Motor neuron (in vitro differentiated cells): ENCODE measurements at regions not wholly inside any gene's neighbourhood (a gene's known extent, or its start where the extent isn't known, plus 50 kb on each side); places are given as distances from the start of the nearest gene placed in this dataset.

ENCODE experiments used
- ATAC-seq, 8 experiments: fragments of 200-7000 bp; cut with Tn5 transposase; replicated peaks in 6 of 8; 2 replicates each; pipeline ENCODE4 v1.8.0; 2021; ENCODE audit warnings: mild to moderate bottlenecking in 8 of 8, moderate library complexity in 8 of 8
- H3K27ac ChIP-seq, 2 donors: fragments of 250-450 bp; sonication (Bioruptor Pico); 2 replicates each; pipeline ENCODE4 v1.9.0; 2021; ENCODE audit warnings: antibody characterized with exemption in 2 of 2, mild to moderate bottlenecking in 2 of 2, moderate library complexity in 1 of 2
- H3K4me1 ChIP-seq, 2 donors: fragments of 250-450 bp; sonication (Bioruptor Pico); replicated peaks in 1 of 2; 2 replicates each; pipeline ENCODE4 v1.6.1; 2021; ENCODE audit warnings: antibody characterized with exemption in 2 of 2, mild to moderate bottlenecking in 2 of 2, moderate library complexity in 1 of 2
- H3K4me3 ChIP-seq, 5 donors: fragments of 250-450 bp; sonication (Bioruptor Pico); 2 replicates each; pipeline ENCODE4 v1.9.0; 2021; ENCODE audit warnings: antibody characterized with exemption in 5 of 5, mild to moderate bottlenecking in 5 of 5, moderate library complexity in 4 of 5
- WGBS, 10 experiments: fragments of 450-650 bp; shearing (Covaris generic); methylation state at CpG; one replicate each; pipeline ENCODE4 v1.0.0; 2022; 5-methylcytosine and 5-hydroxymethylcytosine counted together
- in situ Hi-C, 9 experiments: fragments of 400-800 bp; cut with MboI; loops; one replicate each; pipeline ENCODE4 v1.15.0; 2021; ENCODE audit warnings: low sequenced_read_pairs in 9 of 9, low pct_unique_long_range_greater_than_20kb in 2 of 9; ENCODE audit not compliant: unreplicated experiment in 9 of 9

GRCh38 chr2:106700616-106701015 lies 185.4 kb downstream of the ST6GAL2 start:
- ATAC-seq: peak in 3 of 8 experiments; percentile 24 to 53 (median 51)
- no peaks in the 10 kb centered on the region for H3K4me1 ChIP-seq
- in situ Hi-C loops: no loop called here
- no peak overlapping the region for H3K27ac ChIP-seq
- H3K4me3 ChIP-seq: no peak overlapping the region

- no peaks in the 10 kb centered on the region for H3K4me1 ChIP-seq
- H3K4me3 ChIP-seq: no peak overlapping the region
- ATAC-seq: no peak
- H3K27ac ChIP-seq: no peak overlapping the region
- in situ Hi-C loops: no loop called here
- 10 to 100% (median 38%) methylated on average over 1 to 3 of the region's 3 CpGs for WGBS, 10 experiments
Measured at GRCh38 chr2:106701203-106702022, 184.6 kb downstream of the ST6GAL2 start.

GRCh38 chr2:106703161-106703560 lies 182.8 kb downstream of the ST6GAL2 start:
- no peak for ATAC-seq
- in situ Hi-C loops: no loop called here
- Histone ChIP-seq H3K4me1 (peaks cover 0 to 1% of the 10 kb centered on the region in 2 donors), H3K4me3 (no peak overlapping the region), H3K27ac (no peak overlapping the region)
- 28 to 89% (median 56%) methylated on average over 1 to 6 of the region's 6 CpGs for WGBS, 10 experiments

- H3K4me1 ChIP-seq: peaks cover 4 to 9% of the 10 kb centered on the region in 2 donors
- in situ Hi-C loops: no loop called here
- ATAC-seq: no peak
- no peak overlapping the region for H3K4me3 ChIP-seq
- H3K27ac ChIP-seq: no peak overlapping the region
Measured at GRCh38 chr2:106704798-106705197, 181.2 kb downstream of the ST6GAL2 start.

- in situ Hi-C loops: no loop called here
- Histone ChIP-seq H3K27ac (no peak overlapping the region), H3K4me1 (peaks cover 4 to 9% of the 10 kb centered on the region in 2 donors), H3K4me3 (no peak overlapping the region)
- WGBS, 10 experiments: 8 to 100% (median 75%) methylated on average over 1 of the region's 1 CpG; no CpG with 5 or more reads in 5 of the 10 experiments
- no peak for ATAC-seq
Measured at GRCh38 chr2:106705877-106706276, 180.1 kb downstream of the ST6GAL2 start.

- Histone ChIP-seq H3K4me3 (no peak overlapping the region), H3K27ac (no peak overlapping the region), H3K4me1 (peaks cover 4 to 9% of the 10 kb centered on the region in 2 donors)
- in situ Hi-C loops: no loop called here
- peak in 3 of 8 experiments; percentile 55 to 80 (median 62) for ATAC-seq
- 0 to 100% (median 80%) methylated on average over 1 to 2 of the region's 2 CpGs; no CpG with 5 or more reads in 3 of the 10 experiments for WGBS, 10 experiments
Measured at GRCh38 chr2:106706283-106706682, 179.7 kb downstream of the ST6GAL2 start.

GRCh38 chr2:106708209-106708608 lies 177.8 kb downstream of the ST6GAL2 start:
- Histone ChIP-seq H3K27ac (no peak overlapping the region), H3K4me3 (no peak overlapping the region), H3K4me1 (peaks cover 4 to 9% of the 10 kb centered on the region in 2 donors)
- peak in 4 of 8 experiments; percentile 20 to 71 (median 52) for ATAC-seq
- in situ Hi-C loops: no loop called here
- WGBS, 10 experiments: 20 to 38% methylated on average over 1 of the region's 1 CpG; no CpG with 5 or more reads in 8 of the 10 experiments

GRCh38 chr2:106709229-106709628 lies 176.7 kb downstream of the ST6GAL2 start:
- ATAC-seq: no peak
- H3K4me1 ChIP-seq: peaks cover 4 to 9% of the 10 kb centered on the region in 2 donors

GRCh38 chr2:106719222-106719621 lies 166.7 kb downstream of the ST6GAL2 start:
- Histone ChIP-seq H3K4me1 (no peaks in the 10 kb centered on the region), H3K27ac (no peak overlapping the region)

More at GRCh38 chr2:106709229-106709628, 176.7 kb downstream of the ST6GAL2 start:
- 43 to 100% (median 65%) methylated on average over 1 of the region's 1 CpG; no CpG with 5 or more reads in 2 of the 10 experiments for WGBS, 10 experiments
- no peak overlapping the region for H3K4me3 ChIP-seq
- in situ Hi-C loops: no loop called here
- H3K27ac ChIP-seq: no peak overlapping the region

GRCh38 chr2:106720026-106720425 lies 165.9 kb downstream of the ST6GAL2 start:
- Histone ChIP-seq H3K27ac (no peak overlapping the region), H3K4me3 (no peak overlapping the region), H3K4me1 (no peaks in the 10 kb centered on the region)
- 0 to 100% (median 59%) methylated on average over 1 of the region's 1 CpG for WGBS, 10 experiments
- no peak for ATAC-seq
- in situ Hi-C loops: no loop called here

More at GRCh38 chr2:106719222-106719621, 166.7 kb downstream of the ST6GAL2 start:
- in situ Hi-C loops: no loop called here
- 0 to 100% (median 75%) methylated on average over 1 to 2 of the region's 2 CpGs; no CpG with 5 or more reads in 1 of the 10 experiments for WGBS, 10 experiments
- ATAC-seq: no peak
- H3K4me3 ChIP-seq: no peak overlapping the region

- 59 to 92% (median 78%) methylated on average over 1 to 7 of the region's 7 CpGs; no CpG with 5 or more reads in 4 of the 10 experiments for WGBS, 10 experiments
- in situ Hi-C loops: no loop called here
- no peak overlapping the region for H3K27ac ChIP-seq
- H3K4me1 ChIP-seq: no peaks in the 10 kb centered on the region
- H3K4me3 ChIP-seq: no peak overlapping the region
- no peak for ATAC-seq
Measured at GRCh38 chr2:106724301-106724794, 161.6 kb downstream of the ST6GAL2 start.

GRCh38 chr2:106734165-106734564 lies 151.8 kb downstream of the ST6GAL2 start:
- in situ Hi-C loops: no loop called here
- Histone ChIP-seq H3K4me1 (no peaks in the 10 kb centered on the region), H3K27ac (no peak overlapping the region), H3K4me3 (no peak overlapping the region)
- no peak for ATAC-seq
- 41 to 93% (median 80%) methylated on average over 2 to 3 of the region's 4 CpGs; no CpG with 5 or more reads in 4 of the 10 experiments for WGBS, 10 experiments

GRCh38 chr2:106735807-106736206 lies 150.2 kb downstream of the ST6GAL2 start:
- Histone ChIP-seq H3K4me1 (no peaks in the 10 kb centered on the region), H3K27ac (no peak overlapping the region), H3K4me3 (no peak overlapping the region)
- ATAC-seq: no peak
- WGBS, 10 experiments: 18 to 97% (median 80%) methylated on average over 2 to 5 of the region's 5 CpGs
- in situ Hi-C loops: no loop called here
